Stimulated activated effector memory CD8-positive, alpha-beta T cell treated with anti-CD3 and anti-CD28 coated beads, Interleukin-12 subunit alpha, Interleukin-12 subunit beta, amount 100 ng/mL, for 72 hours (primary cell): ENCODE measurements at regions not wholly inside any gene's neighbourhood (a gene's known extent, or its start where the extent isn't known, plus 50 kb on each side); places are given as distances from the start of the nearest gene placed in this dataset.
"Not testable (repeated sequence)": the region's sequence is repeated elsewhere in the genome, so short reads cannot be mapped to it uniquely, and the experiment has no call there.

ENCODE experiments used
- ATAC-seq: fragments of 150-1000 bp; cut with Tn5 transposase; 2 replicates; pipeline ENCODE4 v1.10.0; 2021
- DNase-seq, 2 donors: peaks; one replicate each; pipeline ENCODE4 v3.0.0; 2021 to 2022; ENCODE audit warnings: low spot score in 2 of 2
- H3K27ac Mint-ChIP-seq: one replicate; pipeline ENCODE4 v1.8.0; 2022; ENCODE audit warnings: mild to moderate bottlenecking, mixed read lengths
- H3K36me3 Mint-ChIP-seq: one replicate; pipeline ENCODE4 v1.8.0; 2022; ENCODE audit warnings: mild to moderate bottlenecking, mixed read lengths
- H3K4me1 Mint-ChIP-seq: one replicate; pipeline ENCODE4 v1.8.0; 2022; ENCODE audit warnings: mixed read lengths
- H3K4me3 Mint-ChIP-seq: one replicate; pipeline ENCODE4 v1.8.0; 2022; ENCODE audit warnings: mild to moderate bottlenecking, mixed read lengths
- H3K9me3 Mint-ChIP-seq: one replicate; pipeline ENCODE4 v1.8.0; 2022; ENCODE audit warnings: mixed read lengths

DNA sequence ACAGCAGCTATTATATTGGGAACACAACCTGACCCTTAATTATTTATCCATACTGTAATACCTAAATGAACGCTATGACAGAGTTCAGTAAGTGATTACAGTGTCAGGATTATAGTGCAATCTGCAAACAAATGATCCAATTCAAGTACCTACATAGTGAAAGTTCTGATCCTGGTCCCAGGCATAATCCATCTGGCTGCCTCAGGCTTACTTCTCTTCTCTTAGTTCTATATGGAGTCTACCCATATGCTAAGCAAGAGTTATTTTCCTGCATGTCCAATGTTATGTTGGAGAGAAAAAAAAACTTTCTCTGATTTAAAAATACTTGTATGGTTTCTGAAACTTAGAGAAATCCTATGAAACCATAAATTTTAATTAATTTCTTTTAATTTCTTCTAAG lies 1487.7 kb upstream of the SLC10A2 start:
- Mint-ChIP-seq H3K36me3 (no peaks in the 10 kb centered on the region), H3K9me3 (peaks cover 14% of the 10 kb centered on the region), H3K27ac (no peak overlapping the region), H3K4me3 (no peak overlapping the region), H3K4me1 (no peaks in the 10 kb centered on the region)
- no peak for ATAC-seq
- no peak for DNase-seq

GRCh38 chr13:104553186-104553585 lies 1487.0 kb upstream of the SLC10A2 start:
- Mint-ChIP-seq H3K36me3 (no peaks in the 10 kb centered on the region), H3K27ac (no peak overlapping the region), H3K9me3 (peaks cover 14% of the 10 kb centered on the region), H3K4me3 (no peak overlapping the region), H3K4me1 (no peaks in the 10 kb centered on the region)
- DNase-seq (no peak), ATAC-seq (no peak)

DNA sequence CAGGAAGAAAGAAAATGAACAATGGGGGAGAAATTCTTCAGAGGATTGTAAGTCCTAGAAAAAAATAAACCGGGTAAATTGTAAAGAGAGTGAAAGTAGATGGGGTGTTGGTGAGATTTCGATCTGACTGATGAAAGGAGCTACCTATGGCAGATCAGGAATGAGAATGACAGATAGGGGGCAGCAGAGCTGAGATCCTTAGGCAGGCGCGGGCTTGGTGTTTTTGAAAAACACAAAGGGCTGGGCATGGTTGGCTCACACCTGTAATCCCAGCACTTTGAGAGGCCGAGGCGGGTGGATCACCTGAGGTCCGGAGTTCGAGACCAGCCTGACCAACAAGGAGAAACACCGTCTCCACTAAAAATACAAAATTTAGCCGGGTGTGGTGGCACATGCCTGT lies 1468.6 kb upstream of the SLC10A2 start:
- Mint-ChIP-seq H3K4me1 (no peaks in the 10 kb centered on the region), H3K9me3 (peaks cover 4% of the 10 kb centered on the region), H3K36me3 (no peaks in the 10 kb centered on the region), H3K4me3 (no peak overlapping the region), H3K27ac (no peak overlapping the region)
- no peak for DNase-seq
- ATAC-seq: no peak

GRCh38 chr13:104532132-104532531 lies 1465.9 kb upstream of the SLC10A2 start:
- no peak overlapping the region for H3K27ac Mint-ChIP-seq
- no peak for ATAC-seq
- DNase-seq: no peak
- H3K36me3 Mint-ChIP-seq: no peaks in the 10 kb centered on the region
- H3K4me1 Mint-ChIP-seq: no peaks in the 10 kb centered on the region
- no peak overlapping the region for H3K4me3 Mint-ChIP-seq
- peaks cover 6% of the 10 kb centered on the region for H3K9me3 Mint-ChIP-seq

DNA sequence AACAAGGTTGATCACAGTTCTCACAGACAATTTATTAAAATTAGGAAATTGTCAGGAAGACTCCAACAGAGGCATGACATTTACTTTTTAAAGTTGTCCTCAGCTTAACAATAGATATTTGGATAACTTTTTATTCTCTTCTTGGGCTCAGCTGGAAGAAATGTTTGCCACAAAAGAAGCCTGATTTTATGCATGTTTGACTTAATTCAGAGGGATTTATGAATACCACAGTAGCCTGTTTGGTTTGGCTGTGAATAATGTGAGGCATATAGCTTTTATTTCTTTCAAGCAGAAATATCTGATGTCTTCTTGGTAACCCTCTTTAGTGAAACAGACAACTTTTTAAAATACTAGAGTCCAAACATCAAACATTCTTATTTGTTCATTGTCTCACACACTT lies 1464.5 kb upstream of the SLC10A2 start:
- no peak for ATAC-seq
- H3K36me3 Mint-ChIP-seq: no peaks in the 10 kb centered on the region
- H3K4me1 Mint-ChIP-seq: no peaks in the 10 kb centered on the region
- H3K27ac Mint-ChIP-seq: no peak overlapping the region
- DNase-seq: no peak
- H3K4me3 Mint-ChIP-seq: no peak overlapping the region
- H3K9me3 Mint-ChIP-seq: peaks cover 10% of the 10 kb centered on the region

GRCh38 chr13:104526561-104526960 lies 1460.3 kb upstream of the SLC10A2 start:
- DNase-seq: no peak
- no peaks in the 10 kb centered on the region for H3K4me1 Mint-ChIP-seq
- no peak overlapping the region for H3K27ac Mint-ChIP-seq
- H3K9me3 Mint-ChIP-seq: peaks cover 9% of the 10 kb centered on the region
- no peak for ATAC-seq
- H3K36me3 Mint-ChIP-seq: no peaks in the 10 kb centered on the region
- no peak overlapping the region for H3K4me3 Mint-ChIP-seq

- no peak overlapping the region for H3K4me3 Mint-ChIP-seq
- H3K27ac Mint-ChIP-seq: no peak overlapping the region
- H3K36me3 Mint-ChIP-seq: no peaks in the 10 kb centered on the region
- peak; percentile 16 for ATAC-seq
- H3K4me1 Mint-ChIP-seq: no peaks in the 10 kb centered on the region
- H3K9me3 Mint-ChIP-seq: peaks cover 14% of the 10 kb centered on the region
- no peak for DNase-seq
Measured at GRCh38 chr13:104525467-104525866, 1459.2 kb upstream of the SLC10A2 start.

DNA sequence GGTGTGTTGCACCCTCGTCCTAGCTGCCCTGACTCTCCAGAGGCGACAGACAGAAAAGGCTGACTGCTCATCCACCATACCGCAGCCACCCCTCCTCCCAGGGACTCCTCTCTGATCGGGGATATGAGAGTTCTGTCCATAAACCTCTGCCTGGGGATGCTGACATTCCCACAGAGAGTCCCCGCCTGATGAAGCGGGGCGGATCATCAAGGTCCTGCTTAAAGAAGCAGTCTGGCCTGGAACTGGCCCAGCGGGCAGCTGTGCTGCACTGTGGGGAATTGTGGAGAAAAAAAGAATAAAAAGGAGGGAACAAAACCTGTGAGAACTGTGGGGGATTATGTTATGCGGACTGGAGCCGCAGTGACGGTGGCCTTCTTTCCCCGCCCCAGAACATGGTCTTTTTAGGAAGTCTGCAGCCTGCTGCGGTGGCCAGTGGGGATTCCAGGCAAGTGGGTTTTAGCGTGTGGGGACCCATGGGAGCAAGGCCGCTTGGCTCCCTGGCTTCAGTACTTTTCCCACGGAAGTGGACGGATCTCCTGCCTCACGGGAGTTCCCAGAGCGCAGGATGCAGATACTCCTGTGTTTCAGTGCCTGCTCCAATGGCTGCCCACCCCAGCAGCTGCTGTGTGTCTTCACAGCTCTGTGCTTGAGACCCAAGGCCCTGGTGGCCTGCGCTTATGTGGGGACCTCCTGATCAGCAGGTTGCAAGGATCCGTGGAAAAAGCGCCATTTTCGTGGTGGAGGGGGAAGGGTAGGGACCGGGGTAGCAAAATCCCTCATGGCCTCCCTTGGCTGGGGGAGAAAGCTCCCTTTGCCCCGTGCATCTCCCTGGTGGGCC lies 1456.2 kb upstream of the SLC10A2 start:
- Mint-ChIP-seq H3K9me3 (peaks cover 18% of the 10 kb centered on the region), H3K4me1 (no peaks in the 10 kb centered on the region), H3K27ac (no peak overlapping the region), H3K36me3 (no peaks in the 10 kb centered on the region), H3K4me3 (no peak overlapping the region)
- no peak for DNase-seq
- no peak for ATAC-seq

DNA sequence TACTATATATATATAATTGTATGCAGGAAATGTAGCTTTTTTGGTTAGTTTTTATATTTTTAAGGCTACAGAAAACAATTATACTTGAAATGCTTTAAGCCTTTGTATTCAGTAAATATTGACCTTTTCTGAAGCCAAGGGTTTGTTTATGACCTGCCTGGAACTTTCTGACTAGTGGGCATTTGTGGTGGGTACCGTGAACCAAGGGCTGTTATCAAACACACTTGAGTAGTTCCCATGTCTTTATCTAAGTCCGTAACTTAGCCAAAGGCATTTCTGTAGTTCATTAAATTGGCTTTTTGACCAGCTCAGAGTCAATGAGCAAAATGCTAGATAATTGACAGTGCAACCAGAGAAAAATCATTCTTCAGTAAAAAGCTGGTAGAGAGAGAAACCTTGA lies 1444.2 kb upstream of the SLC10A2 start:
- H3K27ac Mint-ChIP-seq: no peak overlapping the region
- no peak overlapping the region for H3K4me3 Mint-ChIP-seq
- DNase-seq (no peak), ATAC-seq (no peak)
- H3K4me1 Mint-ChIP-seq: no peaks in the 10 kb centered on the region
- peaks cover 6% of the 10 kb centered on the region for H3K9me3 Mint-ChIP-seq
- H3K36me3 Mint-ChIP-seq: no peaks in the 10 kb centered on the region

DNA sequence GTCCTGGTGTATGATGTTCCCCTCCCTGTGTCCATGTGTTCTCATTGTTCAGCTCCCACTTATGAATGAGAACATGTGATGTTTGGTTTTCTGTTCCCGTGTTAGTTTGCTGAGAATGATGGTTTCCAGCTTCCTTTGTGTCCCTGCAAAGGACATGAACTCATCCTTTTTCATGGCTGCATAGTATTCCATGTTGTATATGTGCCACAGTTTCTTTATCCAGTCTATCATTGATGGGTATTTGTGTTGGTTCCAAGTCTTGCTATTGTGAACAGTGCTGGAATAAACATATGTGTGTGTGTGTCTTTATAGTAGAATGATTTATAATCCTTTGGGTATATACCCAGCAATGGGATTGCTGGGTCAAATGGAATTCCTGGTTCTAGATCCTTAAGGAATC lies 1427.3 kb upstream of the SLC10A2 start:
- H3K36me3 Mint-ChIP-seq, DNase-seq: not testable (repeated sequence)

GRCh38 chr13:104491916-104492315 lies 1425.7 kb upstream of the SLC10A2 start:
- H3K4me1 Mint-ChIP-seq: no peaks in the 10 kb centered on the region
- H3K9me3 Mint-ChIP-seq: no peaks in the 10 kb centered on the region
- no peak overlapping the region for H3K4me3 Mint-ChIP-seq
- ATAC-seq: no peak
- no peak for DNase-seq
- no peaks in the 10 kb centered on the region for H3K36me3 Mint-ChIP-seq
- no peak overlapping the region for H3K27ac Mint-ChIP-seq

More for the DNA sequence above, 1427.3 kb upstream of the SLC10A2 start:
- not testable (repeated sequence) for ATAC-seq, H3K4me1 Mint-ChIP-seq, H3K27ac Mint-ChIP-seq, H3K9me3 Mint-ChIP-seq, H3K4me3 Mint-ChIP-seq

GRCh38 chr13:104487006-104487405 lies 1420.8 kb upstream of the SLC10A2 start:
- no peak overlapping the region for H3K27ac Mint-ChIP-seq
- no peaks in the 10 kb centered on the region for H3K4me1 Mint-ChIP-seq
- no peaks in the 10 kb centered on the region for H3K9me3 Mint-ChIP-seq
- no peak for DNase-seq
- no peaks in the 10 kb centered on the region for H3K36me3 Mint-ChIP-seq
- no peak for ATAC-seq
- H3K4me3 Mint-ChIP-seq: no peak overlapping the region

DNA sequence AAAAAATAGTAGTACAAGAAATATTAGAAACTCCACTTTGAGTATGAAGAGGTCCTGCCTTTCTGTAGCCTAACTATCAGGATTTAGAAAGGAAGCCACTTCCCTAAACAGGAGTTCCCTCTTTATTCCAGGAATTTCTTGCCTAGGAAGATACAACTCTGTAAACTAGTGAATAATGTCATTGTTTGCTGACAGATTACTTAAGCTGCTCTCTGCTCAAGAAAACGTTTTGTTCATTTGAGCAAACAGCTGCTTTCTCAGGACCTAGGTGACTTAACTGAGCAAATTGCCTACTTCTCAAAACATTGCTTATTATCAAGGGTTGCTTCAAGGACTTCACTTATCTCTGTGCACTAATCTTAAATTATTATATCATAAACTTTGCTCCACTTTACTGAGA lies 1419.4 kb upstream of the SLC10A2 start:
- ATAC-seq: no peak
- no peak overlapping the region for H3K27ac Mint-ChIP-seq
- H3K4me1 Mint-ChIP-seq: no peaks in the 10 kb centered on the region
- no peak overlapping the region for H3K4me3 Mint-ChIP-seq
- no peak for DNase-seq
- H3K36me3 Mint-ChIP-seq: no peaks in the 10 kb centered on the region
- H3K9me3 Mint-ChIP-seq: no peaks in the 10 kb centered on the region

DNA sequence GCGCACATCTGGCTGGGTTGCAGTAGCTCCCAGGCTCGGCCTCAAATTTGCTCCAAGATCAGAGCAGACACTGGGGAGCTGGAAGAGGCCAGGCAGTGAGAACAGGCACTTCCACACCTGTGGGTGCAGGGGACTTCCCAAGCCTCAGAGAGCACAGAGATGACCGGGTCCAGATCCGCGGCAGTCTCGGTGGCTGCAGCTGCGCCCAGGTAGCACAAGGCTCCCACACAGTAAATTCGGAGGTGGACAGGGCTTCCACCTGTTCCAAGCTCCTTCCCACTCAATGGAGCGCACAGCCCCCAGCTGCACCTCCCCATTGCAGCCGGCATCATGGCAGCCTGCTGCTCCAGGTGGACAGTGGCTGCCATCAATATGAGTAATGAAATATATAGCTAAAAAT lies 1417.4 kb upstream of the SLC10A2 start:
- no peaks in the 10 kb centered on the region for H3K36me3 Mint-ChIP-seq
- DNase-seq (no peak), ATAC-seq (no peak)
- no peak overlapping the region for H3K4me3 Mint-ChIP-seq
- H3K27ac Mint-ChIP-seq: no peak overlapping the region
- H3K4me1 Mint-ChIP-seq: no peaks in the 10 kb centered on the region
- peaks cover 5% of the 10 kb centered on the region for H3K9me3 Mint-ChIP-seq

- ATAC-seq (no peak), DNase-seq (no peak)
- H3K36me3 Mint-ChIP-seq: no peaks in the 10 kb centered on the region
- H3K9me3 Mint-ChIP-seq: peaks cover 18% of the 10 kb centered on the region
- no peak overlapping the region for H3K4me3 Mint-ChIP-seq
- no peaks in the 10 kb centered on the region for H3K4me1 Mint-ChIP-seq
- H3K27ac Mint-ChIP-seq: no peak overlapping the region
Measured at GRCh38 chr13:104477261-104477660, 1411.0 kb upstream of the SLC10A2 start.

GRCh38 chr13:104473936-104474335 lies 1407.7 kb upstream of the SLC10A2 start:
- no peak overlapping the region for H3K4me3 Mint-ChIP-seq
- ATAC-seq (no peak), DNase-seq (no peak)
- no peak overlapping the region for H3K27ac Mint-ChIP-seq
- H3K4me1 Mint-ChIP-seq: no peaks in the 10 kb centered on the region
- H3K36me3 Mint-ChIP-seq: no peaks in the 10 kb centered on the region
- H3K9me3 Mint-ChIP-seq: peaks cover 19% of the 10 kb centered on the region
